K562 (cell line): ENCODE measurements at regions not wholly inside any gene's neighbourhood (a gene's known extent, or its start where the extent isn't known, plus 50 kb on each side); places are given as distances from the start of the nearest gene placed in this dataset.
A peak's percentile ranks its signal among the peaks of the same experiment; 100 is the strongest.

ENCODE experiments used
- ATAC-seq: fragments of 200-7000 bp; cut with Tn5 transposase; 3 replicates; pipeline ENCODE4 v1.9.1; 2020; ENCODE audit warnings: moderate library complexity
- BruUV-seq: library from RNA; stranded (reverse); fragments of 400-500 nt; replicated peaks from 2 replicates; lab custom pipeline; 2021; lab: Mats Ljungman, UMichigan
- CTCF ChIA-PET: fragments of 300-600 bp; formaldehyde crosslinking; extraction: SDS; loops from one replicate; lab custom pipeline; 2021; ENCODE audit warnings: low intra/inter-chr PET ratio; lab: Yijun Ruan, JAX
- POLR2A ChIA-PET: fragments of 300-600, 350-650 bp; sonication (Branson Sonifier 250); formaldehyde crosslinking; extraction: SDS; loops from one replicate; lab custom pipeline; 2021; ENCODE audit warnings: antibody characterized with exemption, inconsistent platforms; lab: Yijun Ruan, JAX
- DNase-seq, 4 experiments: peaks; one replicate each; pipeline versions ENCODE4 v3.0.0 to v3.0.0-alpha.2; 2011 to 2018; ENCODE audit warnings: low spot score in 3 of 4, mixed read lengths in 3 of 4; ENCODE audit errors: extremely low read depth in 1 of 4
- FAIRE-seq: peaks from 2 replicates; lab custom pipeline; 2011; peaks lifted over from hg19 to GRCh38; lab: Jason Lieb, UNC
- H2AFZ ChIP-seq: 2 replicates; pipeline ENCODE4 v1.6.0; 2011; ENCODE audit warnings: low read depth, low read length, control low read depth, inconsistent platforms
- H3K27ac ChIP-seq: fragments of 200-600 bp; 3 replicates; pipeline ENCODE4 v1.8.0; 2011; ENCODE audit warnings: low read depth, mild to moderate bottlenecking, control low read depth, inconsistent platforms, low read length, moderate library complexity, mixed read lengths; ENCODE audit errors: extremely low read depth
- H3K27me3 ChIP-seq, 2 experiments: fragments of 300-600 bp in 1 of 2; 2 replicates in 1 of 2; 3 replicates in 1 of 2; pipeline versions ENCODE4 v1.6.0 to v1.8.0; 2011; ENCODE audit warnings: inconsistent platforms in 2 of 2, low read length in 2 of 2, mild to moderate bottlenecking in 1 of 2, mixed read lengths in 1 of 2, moderate library complexity in 1 of 2; ENCODE audit not compliant: control insufficient read depth in 2 of 2, insufficient read depth in 2 of 2
- H3K36me3 ChIP-seq: fragments of 300-600 bp; 3 replicates; pipeline ENCODE4 v1.8.0; 2011; ENCODE audit warnings: mild to moderate bottlenecking, low read length, inconsistent platforms; ENCODE audit not compliant: control insufficient read depth, insufficient read depth
- H3K4me1 ChIP-seq, 2 experiments: fragments of 200-600 bp in 1 of 2; replicated peaks in 1 of 2; 2 replicates in 1 of 2; 3 replicates in 1 of 2; pipeline versions ENCODE4 v1.5.1 to v1.8.0; 2011; ENCODE audit warnings: inconsistent platforms in 2 of 2, low read length in 2 of 2, mild to moderate bottlenecking in 1 of 2, mixed read lengths in 1 of 2, moderate library complexity in 1 of 2; ENCODE audit not compliant: control insufficient read depth in 2 of 2, insufficient read depth in 2 of 2
- H3K4me2 ChIP-seq: 2 replicates; pipeline ENCODE4 v1.6.1; 2011; ENCODE audit warnings: low read length, control low read depth, inconsistent platforms, mixed read lengths; ENCODE audit not compliant: insufficient read depth
- H3K4me3 ChIP-seq: fragments of 200-600 bp; sonication (generic), shearing (Covaris generic); 2 replicates; pipeline ENCODE4 v1.5.1; 2016; ENCODE audit warnings: control low read depth, inconsistent platforms
- H3K79me2 ChIP-seq: fragments of 200-600 bp; 3 replicates; pipeline ENCODE4 v1.8.0; 2011; ENCODE audit warnings: low read length, inconsistent platforms; ENCODE audit not compliant: control insufficient read depth, insufficient read depth
- H3K9ac ChIP-seq, 2 experiments: 2 replicates each; pipeline versions ENCODE4 v1.6.0 to v1.6.1; 2011; ENCODE audit warnings: low read depth in 2 of 2, low read length in 2 of 2, control low read depth in 1 of 2, inconsistent platforms in 1 of 2, mild to moderate bottlenecking in 1 of 2, mixed read lengths in 1 of 2; ENCODE audit not compliant: insufficient read depth in 1 of 2
- H3K9me1 ChIP-seq: one replicate; pipeline ENCODE4 v1.6.0; 2011; ENCODE audit warnings: inconsistent platforms, mild to moderate bottlenecking, low read length, moderate library complexity; ENCODE audit not compliant: control insufficient read depth, insufficient read depth
- H3K9me3 ChIP-seq: replicated peaks from 2 replicates; pipeline ENCODE4 v1.5.1; 2011; ENCODE audit warnings: low read depth, low read length, inconsistent platforms; ENCODE audit not compliant: control insufficient read depth, insufficient read depth
- H4K20me1 ChIP-seq: replicated peaks from 2 replicates; pipeline ENCODE4 v1.6.1; 2011; ENCODE audit warnings: low read length, inconsistent platforms, mixed read lengths; ENCODE audit not compliant: control insufficient read depth, insufficient read depth
- ETV1 ChIP-seq: fragments of 450-650 bp; conservative IDR thresholded peaks from 2 replicates; pipeline ENCODE4 v1.6.1; 2016; ENCODE audit warnings: missing genetic modification characterization, control low read depth, low read depth, missing compliant biosample characterization
- HDAC6 ChIP-seq: IDR thresholded peaks from 2 replicates; pipeline ENCODE4 v1.6.1; 2012; ENCODE audit warnings: low read depth, mild to moderate bottlenecking, control low read depth, inconsistent platforms, low read length, moderate library complexity
- ILF3 ChIP-seq: fragments of 450-650 bp; IDR thresholded peaks from 2 replicates; pipeline ENCODE4 v1.6.1; 2018; ENCODE audit warnings: antibody characterized with exemption, mild to moderate bottlenecking, moderate library complexity, borderline replicate concordance
- JUND ChIP-seq, 2 experiments: IDR thresholded peaks; 2 replicates in 1 of 2; 3 replicates in 1 of 2; pipeline ENCODE4 v1.6.1; 2011; ENCODE audit warnings: borderline replicate concordance in 2 of 2, low read depth in 2 of 2, low read length in 2 of 2, improper control_type of control experiment in 1 of 2, missing biosample characterization in 1 of 2, missing genetic modification characterization in 1 of 2, missing genetic modification reagents in 1 of 2
- KLF1 ChIP-seq: fragments of 450-650 bp; IDR thresholded peaks from 2 replicates; pipeline ENCODE4 v1.6.1; 2016; ENCODE audit warnings: missing genetic modification characterization, missing compliant biosample characterization
- MEIS2 ChIP-seq: fragments of 450-650 bp; IDR thresholded peaks from 2 replicates; pipeline ENCODE4 v1.6.1; 2014; ENCODE audit warnings: mild to moderate bottlenecking; ENCODE audit not compliant: partially characterized antibody
- NFIC ChIP-seq: fragments of 450-650 bp; IDR thresholded peaks from 2 replicates; pipeline ENCODE4 v1.6.1; 2017; ENCODE audit warnings: mild to moderate bottlenecking, inconsistent platforms
- NR2C2 ChIP-seq, 2 experiments: fragments of 200-800 bp in 1 of 2; sonication (Bioruptor generic) in 1 of 2; sonication (generic) in 1 of 2; formaldehyde crosslinking in 1 of 2; IDR thresholded peaks; 2 replicates each; pipeline versions ENCODE4 v1.6.1 to v1.8.0; 2016 to 2022; ENCODE audit warnings: mild to moderate bottlenecking in 1 of 2, missing compliant biosample characterization in 1 of 2, missing genetic modification characterization in 1 of 2, missing genetic modification reagents in 1 of 2
- PHF8 ChIP-seq: fragments of 200-600 bp; sonication (generic); IDR thresholded peaks from 2 replicates; pipeline ENCODE4 v1.6.1; 2012; ENCODE audit warnings: mixed run types, mild to moderate bottlenecking, inconsistent platforms, low read length, moderate library complexity, borderline replicate concordance
- PRMT5 ChIP-seq: sonication (generic); formaldehyde crosslinking; IDR thresholded peaks from 2 replicates; pipeline ENCODE4 v1.5.0; 2020; ENCODE audit warnings: missing genetic modification reagents
- TAF7 ChIP-seq: fragments of 450-650 bp; IDR thresholded peaks from 2 replicates; pipeline ENCODE4 v1.6.1; 2016; ENCODE audit warnings: missing genetic modification characterization, missing compliant biosample characterization
- U2AF1 ChIP-seq: fragments of 200-400 bp; formaldehyde crosslinking; optimal IDR thresholded peaks from 2 replicates; pipeline ENCODE3; 2017; ENCODE audit warnings: mild to moderate bottlenecking, low read depth, low read length, moderate library complexity
- ZNF311 ChIP-seq: fragments of 250-450 bp; sonication (Bioruptor Pico); IDR thresholded peaks from 2 replicates; pipeline ENCODE4 v1.4.0; 2020; ENCODE audit warnings: mild to moderate bottlenecking, moderate library complexity
- ZNF449 ChIP-seq: fragments of 250-450 bp; sonication (Bioruptor Pico); IDR thresholded peaks from 2 replicates; pipeline ENCODE4 v1.8.0; 2022; ENCODE audit warnings: moderate library complexity, mild to moderate bottlenecking, inconsistent platforms
- ZNF707 ChIP-seq: fragments of 250-450 bp; sonication (Bioruptor Pico); conservative IDR thresholded peaks from 2 replicates; pipeline ENCODE4 v1.8.0; 2022; ENCODE audit warnings: inconsistent platforms, mild to moderate bottlenecking, moderate library complexity
- whole genome bisulfite sequencing: fragments of 100-300 bp; shearing (Covaris generic); methylation state at CpG from one replicate; pipeline ENCODE4 v1.1.6; 2016; ENCODE audit warnings: low coverage, mixed read lengths; ENCODE audit not compliant: insufficient coverage; ENCODE audit errors: missing lambda C conversion rate; 5-methylcytosine and 5-hydroxymethylcytosine counted together
- in situ Hi-C: fragments of 300-500 bp; cut with MboI; formaldehyde crosslinking; loops from 4 replicates; pipeline ENCODE4 v1.15.0; 2018; ENCODE audit warnings: inconsistent platforms, mixed read lengths
- intact Hi-C: fragments of 100-400 bp; cut with micrococcal nuclease; formaldehyde crosslinking; loops from 2 replicates; pipeline ENCODE4 v1.14.2; 2022

GRCh38 chr3:59508273-59508672 lies 458.4 kb upstream of the CFAP20DC start:
- ChIA-PET CTCF (no interaction called here), POLR2A (no interaction called here)
- Histone ChIP-seq H2AFZ (no peak overlapping the region), H3K27me3 (no peaks in the 10 kb centered on the region), H4K20me1 (no peaks in the 10 kb centered on the region), H3K4me2 (no peak overlapping the region), H3K79me2 (no peaks in the 10 kb centered on the region), H3K4me3 (no peak overlapping the region), H3K9ac (no peak overlapping the region)
- no TSS peak for BruUV-seq
- no peak for TF ChIP-seq ZNF707 (CRISPR knock-in tag)
- no peak for TF ChIP-seq TAF7 (tag)
- peak; percentile 39 for TF ChIP-seq MEIS2
- TF ChIP-seq ETV1 (tag): no peak
- TF ChIP-seq ZNF311 (CRISPR knock-in tag): no peak
- TF ChIP-seq, all 486 proteins: peak for 1
- ATAC-seq: no peak
- no peaks in the 10 kb centered on the region for H3K4me1 ChIP-seq
- no peak for DNase-seq
- WGBS: 3% methylated on average over 9 of the region's 10 CpGs
- intact Hi-C loops (no loop called here), in situ Hi-C loops (no loop called here)
- no peaks in the 10 kb centered on the region for H3K36me3 ChIP-seq
- no peak overlapping the region for H3K27ac ChIP-seq
- no peaks in the 10 kb centered on the region for H3K9me3 ChIP-seq
- H3K9me1 ChIP-seq: no peaks in the 10 kb centered on the region
- no peak for FAIRE-seq

- Histone ChIP-seq H3K4me2 (no peak overlapping the region), H3K27me3 (no peaks in the 10 kb centered on the region), H3K9me3 (no peaks in the 10 kb centered on the region), H3K27ac (no peak overlapping the region), H3K36me3 (no peaks in the 10 kb centered on the region), H4K20me1 (no peaks in the 10 kb centered on the region), H3K79me2 (no peaks in the 10 kb centered on the region), H2AFZ (no peak overlapping the region), H3K9ac (no peak overlapping the region), H3K9me1 (no peaks in the 10 kb centered on the region), H3K4me3 (no peak overlapping the region), H3K4me1 (no peaks in the 10 kb centered on the region)
- BruUV-seq: no TSS peak
- intact Hi-C loops (no loop called here), in situ Hi-C loops (no loop called here)
- ChIA-PET CTCF (no interaction called here), POLR2A (interaction anchor here (0.6 kb wide), 1 partner anchor 1560 kb away, joined by 5 read pairs; no protein-coding TSS in a partner anchor)
- 2% methylated on average over 5 of the region's 5 CpGs for WGBS
- DNase-seq (no peak), FAIRE-seq (no peak), ATAC-seq (no peak)
- TF ChIP-seq NFIC (no peak), PHF8 (no peak), ZNF449 (no peak), KLF1 (tag) (no peak), PRMT5 (CRISPR knock-in tag) (no peak), JUND (IDR thresholded peaks at IDR 0.05; ENCODE audit: borderline replicate concordance, low read depth, low read length) (no peak), JUND (tag; IDR thresholded peaks at IDR 0.05; ENCODE audit: borderline replicate concordance, low read depth, low read length) (no peak), HDAC6 (no peak), ILF3 (no peak), NR2C2 (CRISPR knock-in tag; IDR thresholded peaks at IDR 0.05) (no peak), NR2C2 (tag; IDR thresholded peaks at IDR 0.05) (no peak), U2AF1 (no peak)
These were observed 456.4 kb upstream of the CFAP20DC start for GRCh38 chr3:59506191-59506590.
